CD1c-positive myeloid dendritic cell (primary cell): ENCODE measurements at regions not wholly inside any gene's neighbourhood (a gene's known extent, or its start where the extent isn't known, plus 50 kb on each side); places are given as distances from the start of the nearest gene placed in this dataset.
A peak's percentile ranks its signal among the peaks of the same experiment; 100 is the strongest.
"Not testable (repeated sequence)": the region's sequence is repeated elsewhere in the genome, so short reads cannot be mapped to it uniquely, and the experiment has no call there.

ENCODE experiments used
- DNase-seq: peaks from one replicate; pipeline ENCODE4 v3.0.0-alpha.2; 2016; ENCODE audit errors: extremely low spot score

GRCh38 chr2:11072550-11072949, 82.7 kb upstream of the SLC66A3 start:
- no peak for DNase-seq

DNA sequence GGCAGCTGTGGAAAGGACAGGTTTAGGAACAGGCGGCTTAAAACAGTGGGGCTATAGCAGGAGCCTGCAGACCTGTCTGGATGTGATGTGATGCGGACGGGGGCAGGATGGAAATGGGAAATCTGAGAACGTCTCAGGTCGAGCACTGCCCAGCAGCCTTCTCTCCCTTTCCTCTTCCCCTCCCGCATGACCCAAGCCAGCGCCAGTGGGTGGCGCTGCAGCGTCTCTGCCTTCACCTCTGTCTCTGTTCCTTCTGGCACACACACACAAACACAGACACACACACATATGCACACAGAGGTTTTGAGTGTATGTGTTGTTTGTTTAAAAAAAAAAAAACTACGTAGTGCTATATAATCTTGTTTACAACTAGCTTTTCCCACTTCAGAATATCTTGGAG, 82.0 kb upstream of the SLC66A3 start:
- peak; percentile 24 for DNase-seq

DNA sequence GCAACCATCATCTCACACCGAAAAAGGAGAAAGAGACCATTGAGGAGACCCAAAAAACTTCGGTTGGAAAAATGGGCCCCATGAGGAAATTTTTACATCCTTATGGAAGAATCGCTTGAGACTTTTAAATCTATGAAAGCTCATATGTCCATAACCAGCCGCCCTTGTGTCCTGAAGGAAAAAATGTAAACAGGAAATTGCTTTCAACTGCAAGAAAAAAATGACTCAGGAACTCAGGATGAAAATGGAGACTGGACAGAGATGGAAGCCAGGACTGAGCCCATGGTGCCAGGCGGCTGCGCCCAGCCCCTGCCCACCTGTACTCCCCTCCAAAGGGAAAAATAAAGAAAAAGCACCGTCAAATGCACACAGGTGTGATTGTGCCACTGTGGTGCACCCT, 81.5 kb upstream of the SLC66A3 start:
- DNase-seq, result no peak

DNA sequence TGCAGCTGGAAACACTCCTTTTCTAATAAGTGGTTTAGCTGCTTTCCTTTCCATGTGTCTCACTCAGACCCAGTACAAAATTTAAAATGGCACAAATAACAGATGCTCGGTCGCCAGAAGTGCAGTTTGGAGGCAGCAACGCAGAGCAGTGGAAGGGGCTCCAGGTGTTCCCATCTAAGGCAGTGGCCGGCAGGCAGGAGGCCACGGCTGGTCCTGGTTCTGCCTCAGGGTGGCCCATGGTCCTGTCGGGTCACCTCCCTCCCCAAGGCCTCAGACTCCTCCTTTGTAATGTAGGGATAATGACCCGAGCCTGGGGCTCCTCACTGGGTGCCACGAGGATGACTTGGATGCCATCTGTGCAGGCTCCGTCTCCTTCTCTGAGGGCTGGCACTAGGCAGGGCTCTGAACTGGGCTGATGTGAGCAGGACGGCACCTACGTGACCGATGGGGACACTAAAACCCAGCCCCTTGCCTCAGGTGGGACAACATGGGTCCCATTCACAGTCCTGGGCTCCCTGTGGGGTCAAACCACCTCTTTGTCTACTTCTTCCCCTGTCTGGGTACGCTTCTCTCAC, 80.9 kb upstream of the SLC66A3 start:
- no peak for DNase-seq

DNA sequence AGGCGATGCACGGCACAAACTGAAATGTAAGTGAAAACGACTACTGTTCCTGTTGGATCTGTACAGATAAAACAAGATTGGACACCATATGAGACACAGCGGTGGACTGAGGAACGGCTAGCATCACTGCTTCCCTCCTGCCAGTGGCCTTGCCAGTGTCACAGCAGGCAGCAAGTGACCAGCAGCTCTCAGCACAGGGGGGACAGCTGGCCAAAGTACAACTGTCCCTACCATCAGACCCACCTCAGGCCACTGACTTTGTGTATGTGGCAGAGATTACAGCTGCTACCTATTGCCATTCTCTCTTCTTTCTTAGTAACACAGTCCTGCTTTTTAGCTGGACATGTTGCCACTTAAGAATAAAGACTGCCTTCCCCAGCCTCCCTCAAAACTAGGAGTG, 80.0 kb upstream of the SLC66A3 start:
- DNase-seq, result no peak

DNA sequence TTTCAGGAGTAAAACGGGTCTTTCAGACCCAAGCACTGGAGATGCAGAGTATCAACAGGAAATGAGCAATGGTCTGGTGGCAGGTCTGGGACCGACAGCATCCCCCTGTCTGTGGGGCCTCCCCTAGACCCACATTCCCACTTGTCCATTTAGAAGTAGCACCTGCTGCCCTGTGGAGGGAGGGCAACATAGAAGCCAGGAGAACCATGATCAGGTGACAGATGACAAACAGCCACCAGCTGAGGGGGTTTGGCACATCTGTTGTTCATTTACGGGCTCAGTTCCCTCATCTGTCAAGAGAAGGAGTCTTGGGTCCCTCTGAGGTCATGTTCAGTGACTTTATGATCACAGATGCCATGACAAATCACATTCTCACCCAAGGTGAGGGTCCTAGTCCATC, 77.9 kb upstream of the SLC66A3 start:
- no peak for DNase-seq

DNA sequence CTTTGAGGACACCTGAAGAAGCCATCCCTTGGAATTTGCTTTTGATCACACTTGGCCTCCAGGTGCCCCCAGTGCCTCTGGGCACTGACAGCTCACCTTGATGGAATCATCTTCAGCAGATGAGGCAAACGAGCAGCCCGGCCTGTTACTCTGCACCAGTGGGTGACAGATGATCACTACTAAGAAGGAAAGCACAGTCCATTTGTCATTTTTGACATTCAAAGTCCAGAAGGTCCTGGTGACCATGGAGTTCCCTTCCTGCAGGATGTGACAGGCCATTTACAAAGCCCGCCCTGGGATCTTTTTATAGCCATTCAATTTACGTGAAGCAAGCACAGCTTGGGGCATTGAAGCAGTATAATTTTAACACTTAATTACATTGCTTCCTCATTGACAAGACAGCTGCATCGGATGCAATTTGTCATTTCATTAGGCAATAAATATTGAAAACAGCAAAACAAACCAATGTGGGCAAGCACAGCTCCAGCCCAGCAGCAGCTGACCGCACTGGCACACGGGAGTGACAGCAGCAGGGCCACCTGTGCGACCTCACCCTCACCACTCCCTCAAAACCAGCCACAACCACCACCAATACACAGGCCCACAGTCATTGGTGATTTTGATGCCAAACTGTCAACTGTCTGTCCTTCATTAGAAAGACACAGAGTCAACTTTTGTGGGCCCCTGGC, 76.0 kb upstream of the SLC66A3 start:
- no peak for DNase-seq

GRCh38 chr2:11080253-11081115, 74.8 kb upstream of the SLC66A3 start:
- DNase-seq, result no peak

DNA sequence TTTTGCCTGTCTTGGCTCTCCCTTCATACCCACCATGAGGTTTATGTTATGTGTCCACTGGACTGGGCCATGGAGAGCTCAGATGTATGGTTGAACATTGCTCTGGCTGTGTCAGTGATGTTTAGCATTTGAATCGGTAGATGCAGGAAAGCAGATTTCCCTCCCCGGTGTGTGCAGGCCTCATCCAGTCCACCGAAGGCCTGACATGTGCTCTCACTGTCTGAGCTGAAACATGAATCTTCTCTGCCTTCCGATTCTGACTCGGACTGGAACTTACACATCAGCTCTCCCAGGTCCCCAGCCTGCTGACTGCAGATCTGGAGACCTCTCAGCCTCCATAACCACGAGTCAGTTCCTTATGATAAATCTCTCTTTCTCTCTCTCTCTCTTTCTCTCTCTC, 72.4 kb upstream of the SLC66A3 start:
- DNase-seq, result no peak

DNA sequence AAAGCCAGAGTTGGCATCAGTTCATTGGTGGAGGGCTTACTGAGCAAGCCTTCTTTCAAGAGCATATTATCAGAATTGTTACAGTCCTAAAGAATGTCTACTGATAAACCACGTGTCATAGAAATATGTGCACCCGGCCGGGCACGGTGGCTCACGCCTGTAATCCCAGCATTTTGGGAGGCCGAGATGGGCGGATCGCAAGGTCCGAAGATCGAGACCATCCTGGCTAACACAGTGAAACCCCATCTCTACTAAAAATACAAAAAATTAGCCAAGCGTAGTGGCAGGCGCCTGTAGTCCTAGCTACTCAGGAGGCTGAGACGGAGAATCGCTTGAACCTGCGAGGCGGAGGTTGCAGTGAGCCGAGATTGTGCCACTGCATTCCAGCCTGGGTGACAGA, 66.4 kb upstream of the SLC66A3 start:
- not testable (repeated sequence) for DNase-seq

DNA sequence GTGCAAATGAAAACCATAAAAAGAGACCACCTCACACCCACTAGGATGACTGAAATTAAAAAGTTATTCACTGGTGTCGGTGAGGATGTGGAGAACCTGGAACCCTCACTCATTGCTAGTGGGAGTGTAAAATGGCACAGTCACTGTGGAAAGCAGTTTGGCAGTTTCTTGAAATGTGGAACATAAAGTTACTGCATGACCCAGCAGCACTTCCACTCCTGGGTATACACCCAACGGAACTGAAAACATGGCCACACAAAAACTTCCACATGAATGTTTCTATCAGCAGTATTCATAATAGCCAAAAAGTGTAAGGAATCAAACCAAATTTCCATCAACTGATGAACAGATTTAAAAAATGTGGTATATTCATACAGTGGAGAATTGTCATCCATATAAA, 65.1 kb upstream of the SLC66A3 start:
- DNase-seq, result peak; percentile 7

GRCh38 chr2:11092701-11093335, 62.4 kb upstream of the SLC66A3 start:
- no peak for DNase-seq

DNA sequence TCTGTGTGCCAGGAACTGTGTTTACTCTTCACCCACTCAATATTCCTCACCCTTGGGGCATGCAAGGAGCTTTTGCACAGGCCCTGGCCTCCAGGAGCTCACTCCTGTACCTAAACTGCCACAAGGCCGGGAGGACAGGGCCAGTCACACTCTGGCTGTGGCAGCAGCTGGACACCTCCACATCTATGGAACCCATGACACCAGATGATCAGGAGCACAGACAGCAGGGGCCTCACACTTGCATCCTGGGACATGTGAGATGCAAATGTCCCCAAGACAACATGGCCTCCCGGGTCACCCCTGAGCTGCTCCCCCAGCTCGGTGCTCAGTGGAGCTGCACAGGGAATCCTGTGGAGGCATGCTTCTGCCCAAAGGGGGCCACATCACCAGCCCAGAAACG, 61.8 kb upstream of the SLC66A3 start:
- no peak for DNase-seq

DNA sequence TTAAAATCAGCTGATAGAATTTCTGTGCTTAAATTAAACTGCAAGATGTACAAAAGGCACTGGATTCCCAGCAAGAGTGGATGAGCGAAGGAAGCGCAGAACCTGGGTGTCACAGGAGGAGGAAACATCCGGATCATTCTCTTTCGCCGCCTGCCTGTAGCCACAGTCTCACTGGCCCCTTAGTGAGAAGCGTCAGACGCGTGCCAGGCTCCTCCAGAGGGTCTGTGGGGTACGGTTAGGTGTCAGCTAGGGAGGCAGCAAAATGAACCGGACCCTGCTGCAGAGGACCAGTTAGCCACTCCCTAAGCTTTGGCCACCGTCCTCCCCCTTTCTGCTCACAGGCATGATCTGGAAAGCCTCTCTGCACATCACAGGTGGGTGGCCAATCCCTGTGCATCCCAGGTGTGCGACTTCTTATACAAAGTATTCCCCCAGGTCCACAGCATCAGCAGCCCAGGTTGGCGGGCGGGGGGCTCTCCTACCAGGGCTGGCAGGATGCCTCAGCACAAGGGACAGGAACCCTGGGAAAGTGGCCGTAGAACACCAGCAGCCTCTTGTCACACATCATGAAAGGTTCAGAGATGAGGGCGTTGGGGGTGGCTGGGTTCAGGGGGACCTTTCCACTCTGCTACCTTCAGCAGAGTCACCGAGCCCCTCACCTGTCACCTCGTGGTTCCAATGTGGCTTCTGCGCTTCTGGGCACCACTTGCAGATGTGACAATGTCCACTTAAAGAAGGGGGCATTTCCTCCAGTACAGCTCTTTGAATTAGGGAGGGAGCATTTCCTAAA, 61.1 kb upstream of the SLC66A3 start:
- DNase-seq, result no peak

- no peak for DNase-seq
Observed at GRCh38 chr2:11096591-11096990, 58.7 kb upstream of the SLC66A3 start.

DNA sequence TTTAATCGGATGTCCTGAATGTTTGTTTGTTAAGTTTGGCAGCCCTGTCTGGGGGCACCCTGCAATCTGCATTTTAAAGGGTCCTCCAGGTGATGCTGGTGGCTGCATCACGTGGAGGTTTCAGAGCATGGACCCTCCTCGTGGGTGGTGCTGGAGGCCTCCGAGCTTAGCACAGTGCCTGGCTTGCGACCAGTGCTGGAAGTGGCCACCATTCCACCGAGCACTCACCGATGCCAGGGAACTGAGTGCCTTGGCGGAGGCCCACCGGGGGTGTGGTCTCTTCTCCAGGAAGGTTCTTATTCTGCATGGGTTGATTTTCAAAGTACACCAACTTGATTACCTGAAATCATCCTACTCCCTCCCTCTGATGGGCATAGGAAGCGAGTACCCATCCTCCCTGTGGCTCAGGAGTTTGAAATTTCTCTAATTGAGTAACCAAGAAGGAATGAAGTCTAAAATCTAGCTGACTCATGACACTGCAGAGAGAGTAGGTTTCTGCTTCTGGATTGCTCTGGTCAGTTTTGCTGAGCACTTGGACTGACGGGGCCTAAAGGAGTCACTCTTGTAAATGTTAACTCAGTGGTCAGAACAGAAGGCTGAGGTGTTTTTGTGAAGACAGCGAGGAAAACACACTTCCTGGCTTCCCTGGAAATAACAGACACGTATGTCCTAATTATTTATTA, 58.1 kb upstream of the SLC66A3 start:
- no peak for DNase-seq

- no peak for DNase-seq
Observed at GRCh38 chr2:11097854-11098387, 57.3 kb upstream of the SLC66A3 start.

- DNase-seq, result no peak
Observed at GRCh38 chr2:11099122-11100065, 55.9 kb upstream of the SLC66A3 start.

GRCh38 chr2:11100130-11100529, 55.1 kb upstream of the SLC66A3 start:
- DNase-seq, result no peak

DNA sequence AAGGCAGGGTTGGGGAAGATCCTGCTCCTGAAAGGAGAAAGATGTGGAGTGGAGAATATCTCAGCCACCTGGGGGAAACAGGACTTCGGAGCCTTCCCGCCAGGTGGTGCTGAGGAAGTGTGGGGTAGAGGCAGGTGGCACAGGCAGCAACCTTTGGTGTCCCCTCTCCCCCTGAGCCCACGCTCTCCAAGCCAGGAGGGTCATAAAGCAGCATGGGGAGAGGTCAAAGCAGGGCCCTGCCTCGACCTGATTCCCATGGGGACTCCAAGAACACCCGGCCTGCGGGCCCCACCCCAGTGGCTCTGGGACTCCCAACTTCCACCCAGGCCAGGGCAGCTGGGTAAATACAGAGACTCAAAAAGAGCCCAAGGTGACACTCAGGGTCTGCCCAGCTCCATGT, 54.3 kb upstream of the SLC66A3 start:
- DNase-seq, result no peak
